CD4-positive, alpha-beta T cell treated with Interleukin-15 for 4 hours (primary cell): ENCODE measurements at regions not wholly inside any gene's neighbourhood (a gene's known extent, or its start where the extent isn't known, plus 50 kb on each side); places are given as distances from the start of the nearest gene placed in this dataset.

Source experiments
- DNase-seq: peaks from one replicate; pipeline ENCODE4 v3.0.0-alpha.2; 2020; ENCODE audit warnings: low spot score

- no peak for DNase-seq
These were observed 51.4 kb upstream of the ITM2B start for GRCh38 chr13:48181482-48182145.

GRCh38 chr13:48178126-48178525, 54.9 kb upstream of the ITM2B start:
- DNase-seq = no peak

GRCh38 chr13:48176781-48177180, 56.2 kb upstream of the ITM2B start:
- no peak for DNase-seq

GRCh38 chr13:48175185-48175584, 57.8 kb upstream of the ITM2B start:
- DNase-seq = no peak

- DNase-seq = no peak
These were observed 65.1 kb upstream of the ITM2B start for GRCh38 chr13:48167866-48168265.

- DNase-seq = no peak
These were observed 67.3 kb upstream of the ITM2B start for GRCh38 chr13:48165727-48166126.

- no peak for DNase-seq
These were observed 67.9 kb upstream of the ITM2B start for GRCh38 chr13:48165063-48165462.

- no peak for DNase-seq
These were observed 68.2 kb upstream of the MED4 start for GRCh38 chr13:48163061-48163460.

GRCh38 chr13:48162217-48162616, 67.3 kb upstream of the MED4 start:
- no peak for DNase-seq

- no peak for DNase-seq
These were observed 66.8 kb upstream of the MED4 start for GRCh38 chr13:48161530-48162179.

GRCh38 chr13:48160606-48161278, 65.8 kb upstream of the MED4 start:
- DNase-seq = no peak

GRCh38 chr13:48159826-48160225, 64.9 kb upstream of the MED4 start:
- no peak for DNase-seq

GRCh38 chr13:48159401-48159800, 64.5 kb upstream of the MED4 start:
- DNase-seq = no peak

GRCh38 chr13:48158915-48159314, 64.0 kb upstream of the MED4 start:
- DNase-seq = no peak

- no peak for DNase-seq
These were observed 63.4 kb upstream of the MED4 start for GRCh38 chr13:48158290-48158689.

GRCh38 chr13:48156466-48156865, 61.6 kb upstream of the MED4 start:
- DNase-seq = peak; percentile 82

- peak; percentile 82 for DNase-seq
These were observed 60.9 kb upstream of the MED4 start for GRCh38 chr13:48155848-48156247.

- DNase-seq = no peak
These were observed 59.8 kb upstream of the MED4 start for GRCh38 chr13:48154671-48155070.

GRCh38 chr13:48153186-48153585, 58.3 kb upstream of the MED4 start:
- no peak for DNase-seq

GRCh38 chr13:48151363-48152161, 56.7 kb upstream of the MED4 start:
- DNase-seq = peak; percentile 23

GRCh38 chr13:48148454-48148853, 53.5 kb upstream of the MED4 start:
- DNase-seq = no peak

GRCh38 chr13:48146636-48147035, 51.7 kb upstream of the MED4 start:
- no peak for DNase-seq

- DNase-seq = no peak
These were observed 51.2 kb upstream of the MED4 start for GRCh38 chr13:48146122-48146521.
